K562 (cell line): ENCODE measurements at regions not wholly inside any gene's neighbourhood (a gene's known extent, or its start where the extent isn't known, plus 50 kb on each side); places are given as distances from the start of the nearest gene placed in this dataset.

Source experiments
- ARHGAP35 ChIP-seq: fragments of 450-650 bp; IDR thresholded peaks from 2 replicates; pipeline ENCODE4 v1.6.1; 2018; ENCODE audit not compliant: partially characterized antibody
- CTCF ChIP-seq, 3 experiments: IDR thresholded peaks in 2 of 3; conservative IDR thresholded peaks in 1 of 3; 2 replicates each; pipeline ENCODE4 v1.5.1; 2011 to 2012; ENCODE audit warnings: low read length in 3 of 3, mild to moderate bottlenecking in 3 of 3, control low read depth in 2 of 3, improper control_type of control experiment in 1 of 3, inconsistent platforms in 1 of 3, low read depth in 1 of 3, mixed read lengths in 1 of 3, moderate library complexity in 1 of 3; ENCODE audit not compliant: insufficient read depth in 2 of 3
- EZH2 ChIP-seq: IDR thresholded peaks from 2 replicates; pipeline ENCODE4 v1.6.1; 2012; ENCODE audit warnings: low read depth, mild to moderate bottlenecking, inconsistent platforms, low read length, borderline replicate concordance
- GATA2 ChIP-seq: sonication (generic); formaldehyde crosslinking; IDR thresholded peaks from 2 replicates; pipeline ENCODE4 v1.4.0; 2020; ENCODE audit warnings: mild to moderate bottlenecking, missing genetic modification reagents
- HDGF ChIP-seq: fragments of 450-650 bp; IDR thresholded peaks from 2 replicates; pipeline ENCODE4 v1.6.1; 2016
- KDM1A ChIP-seq, 2 experiments: fragments of 450-650 bp; IDR thresholded peaks; 2 replicates each; pipeline ENCODE4 v1.6.1; 2016; ENCODE audit warnings: mild to moderate bottlenecking in 2 of 2
- RAD21 ChIP-seq, 2 experiments: fragments of 250-450 bp in 1 of 2; fragments of 450-650 bp in 1 of 2; sonication (Bioruptor Pico) in 1 of 2; formaldehyde crosslinking in 1 of 2; IDR thresholded peaks in 1 of 2; conservative IDR thresholded peaks in 1 of 2; 2 replicates each; pipeline versions ENCODE4 v1.4.0 to v1.8.0; 2020 to 2022; ENCODE audit warnings: mild to moderate bottlenecking in 2 of 2, moderate library complexity in 1 of 2
- ZBTB8A ChIP-seq: fragments of 450-650 bp; IDR thresholded peaks from 2 replicates; pipeline ENCODE4 v1.6.1; 2018; ENCODE audit warnings: mild to moderate bottlenecking, moderate library complexity; ENCODE audit not compliant: partially characterized antibody
- ZNF431 ChIP-seq: sonication (generic); formaldehyde crosslinking; IDR thresholded peaks from 2 replicates; pipeline ENCODE4 v1.8.0; 2022; ENCODE audit warnings: mild to moderate bottlenecking, missing genetic modification reagents

- TF ChIP-seq HDGF (no peak), KDM1A (IDR thresholded peaks at IDR 0.05) (no peak), EZH2 (no peak), ARHGAP35 (no peak), CTCF (IDR thresholded peaks at IDR 0.05 in 2 of 3, conservative IDR thresholded peaks at IDR 0.05 in 1 of 3; ENCODE audit: insufficient read depth in 2 of 3, low read depth in 1 of 3, low read length in 3 of 3) (no peak), RAD21 (CRISPR knock-in tag; conservative IDR thresholded peaks at IDR 0.05 in 1 of 2, IDR thresholded peaks at IDR 0.05 in 1 of 2) (no peak), GATA2 (CRISPR knock-in tag) (no peak), ZBTB8A (no peak), ZNF431 (CRISPR knock-in tag) (no peak)
Observed at GRCh38 chr12:25639406-25639805, 86.3 kb upstream of the LMNTD1 start.
